Sigmoid colon (tissue), 6 donors: ENCODE measurements at regions not wholly inside any gene's neighbourhood (a gene's known extent, or its start where the extent isn't known, plus 50 kb on each side); places are given as distances from the start of the nearest gene placed in this dataset.

Experiments used
- DNase-seq: peaks from one replicate; pipeline ENCODE4 v3.0.0-alpha.2; 2019
- H3K27ac ChIP-seq, 4 donors: fragments of 200-600 bp; sonication (generic); one replicate each; pipeline ENCODE4 v1.5.1; 2016 to 2019; ENCODE audit warnings: mild to moderate bottlenecking in 1 of 4
- H3K27me3 ChIP-seq, 3 donors: fragments of 200-600 bp; sonication (generic); one replicate each; pipeline ENCODE4 v1.5.1; 2019; ENCODE audit warnings: mild to moderate bottlenecking in 1 of 3
- H3K36me3 ChIP-seq, 4 donors: fragments of 200-600 bp; sonication (generic); one replicate each; pipeline ENCODE4 v1.5.1; 2016 to 2019
- H3K4me1 ChIP-seq, 4 donors: fragments of 200-600 bp; sonication (generic); one replicate each; pipeline ENCODE4 v1.5.1; 2017 to 2019
- H3K4me3 ChIP-seq, 4 donors: fragments of 200-600 bp; sonication (generic); one replicate each; pipeline ENCODE4 v1.5.1; 2017 to 2019; ENCODE audit warnings: mild to moderate bottlenecking in 2 of 4, moderate library complexity in 1 of 4
- H3K9me3 ChIP-seq, 4 donors: fragments of 200-600 bp in 3 of 4; sonication (generic) in 3 of 4; one replicate each; pipeline versions ENCODE4 v1.5.1 to v1.6.1; 2013 to 2019
- EP300 ChIP-seq, 4 donors: sonication (generic); formaldehyde crosslinking; IDR thresholded peaks; one replicate each; pipeline ENCODE4 v1.6.1; 2017; ENCODE audit warnings: antibody characterized with exemption in 4 of 4
- POLR2A ChIP-seq, 2 donors: fragments of 450-650 bp; IDR thresholded peaks; one replicate each; pipeline ENCODE4 v1.6.1; 2016; ENCODE audit warnings: antibody characterized with exemption in 2 of 2, mild to moderate bottlenecking in 2 of 2, moderate library complexity in 2 of 2
- POLR2AphosphoS5 ChIP-seq, 4 donors: sonication (generic); formaldehyde crosslinking; IDR thresholded peaks; one replicate each; pipeline ENCODE4 v1.6.1; 2017; ENCODE audit warnings: antibody characterized with exemption in 4 of 4
- WGBS, 2 donors: extraction: QIAGEN DNeasy Blood & Tissue Kit; methylation state at CpG; one replicate each; pipeline ENCODE4 v1.1.7; 2013; 5-methylcytosine and 5-hydroxymethylcytosine counted together
- intact Hi-C: fragments of 100-400 bp; cut with DNase I; formaldehyde crosslinking; loops from one replicate; pipeline ENCODE4 v1.15.1; 2023
- TF ChIP-seq, protein P1 (sequence below), 4 experiments: fragments of 450-650 bp in 3 of 4; fragments of 200-600 bp in 1 of 4; IDR thresholded peaks; one replicate each; pipeline ENCODE4 v1.5.1; 2016 to 2019; ENCODE audit warnings: antibody characterized with exemption in 4 of 4, mild to moderate bottlenecking in 3 of 4, moderate library complexity in 2 of 4
- donor health status: healthy with polysubstance abuse.
- donor health status: healthy.

DNA sequence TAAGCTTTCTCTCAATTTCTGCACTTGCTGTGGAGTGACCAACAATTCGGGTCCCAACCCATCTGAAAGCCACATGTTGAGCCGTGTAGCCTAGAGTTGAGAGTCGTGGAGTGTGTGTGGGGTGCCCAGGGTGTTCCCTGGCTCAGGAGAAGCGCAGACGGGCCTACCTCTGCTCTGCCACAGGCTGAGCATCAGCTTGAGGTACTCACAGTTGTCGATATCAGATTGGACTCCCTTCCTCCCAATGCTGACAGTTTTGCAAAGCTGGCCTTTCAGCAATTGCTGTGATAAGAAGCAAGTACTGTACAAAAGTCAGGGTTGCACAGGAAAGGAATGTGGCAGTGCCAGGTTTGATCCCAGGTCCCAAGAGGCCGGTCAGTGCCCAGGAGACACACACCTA lies 133.4 kb upstream of the SPACA7 start:
- no peak for DNase-seq

DNA sequence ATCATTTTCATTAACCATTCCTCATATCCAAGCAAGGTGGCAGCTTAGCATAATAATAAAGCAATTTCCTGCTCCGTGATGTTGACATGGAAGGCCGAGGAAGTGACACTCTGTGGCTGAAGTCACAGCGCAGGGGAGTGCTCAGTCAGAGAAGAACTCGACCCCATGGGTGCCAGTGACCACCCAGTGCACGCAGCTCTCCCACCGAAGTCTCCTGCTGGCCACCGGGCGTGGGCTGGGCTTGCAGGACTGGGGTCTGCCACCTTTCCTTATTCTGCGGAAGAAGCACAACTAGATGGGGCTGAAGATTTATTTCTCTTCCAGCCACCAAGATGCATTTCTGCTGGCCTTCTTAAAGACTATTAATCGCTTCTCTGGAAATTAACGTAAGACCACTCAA lies 132.1 kb upstream of the SPACA7 start:
- intact Hi-C loops = no loop called here
- H3K9me3 ChIP-seq = no peaks in the 10 kb centered on the region
- no peak for DNase-seq
- TF ChIP-seq, protein P1, sequence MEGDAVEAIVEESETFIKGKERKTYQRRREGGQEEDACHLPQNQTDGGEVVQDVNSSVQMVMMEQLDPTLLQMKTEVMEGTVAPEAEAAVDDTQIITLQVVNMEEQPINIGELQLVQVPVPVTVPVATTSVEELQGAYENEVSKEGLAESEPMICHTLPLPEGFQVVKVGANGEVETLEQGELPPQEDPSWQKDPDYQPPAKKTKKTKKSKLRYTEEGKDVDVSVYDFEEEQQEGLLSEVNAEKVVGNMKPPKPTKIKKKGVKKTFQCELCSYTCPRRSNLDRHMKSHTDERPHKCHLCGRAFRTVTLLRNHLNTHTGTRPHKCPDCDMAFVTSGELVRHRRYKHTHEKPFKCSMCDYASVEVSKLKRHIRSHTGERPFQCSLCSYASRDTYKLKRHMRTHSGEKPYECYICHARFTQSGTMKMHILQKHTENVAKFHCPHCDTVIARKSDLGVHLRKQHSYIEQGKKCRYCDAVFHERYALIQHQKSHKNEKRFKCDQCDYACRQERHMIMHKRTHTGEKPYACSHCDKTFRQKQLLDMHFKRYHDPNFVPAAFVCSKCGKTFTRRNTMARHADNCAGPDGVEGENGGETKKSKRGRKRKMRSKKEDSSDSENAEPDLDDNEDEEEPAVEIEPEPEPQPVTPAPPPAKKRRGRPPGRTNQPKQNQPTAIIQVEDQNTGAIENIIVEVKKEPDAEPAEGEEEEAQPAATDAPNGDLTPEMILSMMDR (IDR thresholded peaks at IDR 0.05) = no peak
- TF ChIP-seq EP300 (IDR thresholded peaks at IDR 0.05) (no peak), POLR2A (IDR thresholded peaks at IDR 0.05) (no peak), POLR2AphosphoS5 (IDR thresholded peaks at IDR 0.05) (no peak)
- H3K27me3 ChIP-seq = no peaks in the 10 kb centered on the region
- H3K36me3 ChIP-seq = no peaks in the 10 kb centered on the region
- WGBS, 2 donors = 73 to 78% methylated on average over 11 of the region's 11 CpGs
- H3K4me1 ChIP-seq = peaks cover 0 to 9% (median 0%) of the 10 kb centered on the region in 4 donors
- no peak overlapping the region for H3K27ac ChIP-seq
- H3K4me3 ChIP-seq = no peak overlapping the region

More for the DNA sequence above, 133.4 kb upstream of the SPACA7 start:
- WGBS, 2 donors = 85 to 86% methylated on average over 7 of the region's 7 CpGs
- no peaks in the 10 kb centered on the region for H3K9me3 ChIP-seq
- no peak overlapping the region for H3K4me3 ChIP-seq
- intact Hi-C loops = no loop called here
- TF ChIP-seq, protein P1 (IDR thresholded peaks at IDR 0.05) = no peak
- no peak for TF ChIP-seq EP300 (IDR thresholded peaks at IDR 0.05)
- no peak for TF ChIP-seq POLR2AphosphoS5 (IDR thresholded peaks at IDR 0.05)
- TF ChIP-seq POLR2A (IDR thresholded peaks at IDR 0.05) = no peak
- no peaks in the 10 kb centered on the region for H3K4me1 ChIP-seq
- H3K27ac ChIP-seq = no peak overlapping the region
- no peaks in the 10 kb centered on the region for H3K27me3 ChIP-seq
- no peaks in the 10 kb centered on the region for H3K36me3 ChIP-seq

DNA sequence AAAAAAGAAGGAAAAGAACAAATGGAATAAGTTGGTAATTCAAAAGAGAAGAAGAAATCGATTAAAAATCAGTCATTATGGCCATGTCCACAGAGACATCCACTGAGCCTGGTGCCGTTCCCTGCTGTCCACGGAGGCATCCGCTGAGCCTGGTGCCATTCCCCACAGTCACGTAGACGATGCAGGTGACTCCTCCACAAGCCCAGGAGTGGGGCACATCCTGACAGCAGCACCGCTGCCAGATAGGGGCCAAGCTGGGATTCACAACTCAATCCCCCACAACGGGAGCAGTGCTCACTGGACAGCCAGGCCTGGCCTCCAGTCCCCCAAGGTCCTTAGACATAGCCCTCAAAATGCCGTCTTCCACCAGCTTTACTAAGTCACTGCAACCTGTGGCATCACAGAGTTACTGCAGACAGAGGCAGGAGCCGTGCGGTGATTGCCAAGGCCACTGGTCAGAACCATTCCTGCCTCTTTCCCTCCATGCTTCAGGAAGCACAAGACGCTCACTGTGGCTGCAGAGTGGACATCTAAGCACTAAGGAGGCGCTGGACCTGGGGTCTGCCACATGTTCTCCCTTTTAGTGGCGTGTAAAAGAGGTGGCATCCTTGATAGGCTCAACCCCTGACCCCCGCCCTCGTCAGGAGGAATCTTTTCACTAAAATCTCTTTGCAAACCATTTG lies 131.5 kb upstream of the SPACA7 start:
- Histone ChIP-seq H3K27ac (no peak overlapping the region), H3K9me3 (no peaks in the 10 kb centered on the region), H3K36me3 (no peaks in the 10 kb centered on the region), H3K4me3 (no peak overlapping the region), H3K4me1 (peaks cover 0 to 10% (median 0%) of the 10 kb centered on the region in 4 donors), H3K27me3 (no peaks in the 10 kb centered on the region)
- no peak for TF ChIP-seq POLR2AphosphoS5 (IDR thresholded peaks at IDR 0.05)
- TF ChIP-seq, protein P1 (IDR thresholded peaks at IDR 0.05) = no peak
- TF ChIP-seq EP300 (IDR thresholded peaks at IDR 0.05) = no peak
- TF ChIP-seq POLR2A (IDR thresholded peaks at IDR 0.05) = no peak
- intact Hi-C loops = no loop called here
- DNase-seq = peak; percentile 32
- WGBS, 2 donors = 89% methylated on average over 16 of the region's 16 CpGs

DNA sequence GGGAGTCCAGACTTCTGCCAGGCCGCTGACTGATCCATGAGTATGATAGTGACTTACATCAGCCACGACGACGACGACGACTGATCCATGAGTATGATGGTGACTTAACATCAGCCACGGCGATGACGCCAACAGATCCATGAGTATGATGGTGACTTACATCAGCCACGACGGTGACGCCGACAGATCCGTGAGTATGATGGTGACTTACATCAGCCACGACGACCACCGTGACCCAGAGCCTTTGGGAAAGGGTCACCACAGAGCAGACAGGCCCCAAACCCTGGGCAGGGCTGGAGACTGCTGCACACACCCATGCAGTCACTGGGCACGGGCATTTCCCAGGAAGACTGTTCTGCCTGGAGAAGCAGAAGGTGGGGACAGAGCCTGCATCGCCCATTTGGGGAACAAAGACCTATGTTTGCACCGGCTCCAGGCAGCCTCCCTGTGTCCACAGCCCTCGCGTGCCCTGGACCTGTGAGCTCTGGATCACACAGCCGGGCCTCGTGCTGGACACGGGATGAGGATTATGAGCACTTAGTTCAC lies 130.9 kb upstream of the SPACA7 start:
- DNase-seq = peak; percentile 50
- Histone ChIP-seq H3K4me3 (no peak overlapping the region), H3K27me3 (no peaks in the 10 kb centered on the region), H3K36me3 (no peaks in the 10 kb centered on the region), H3K4me1 (peaks cover 0 to 10% (median 0%) of the 10 kb centered on the region in 4 donors), H3K9me3 (no peaks in the 10 kb centered on the region), H3K27ac (no peak overlapping the region)
- WGBS, 2 donors = 92 to 93% methylated on average over 25 of the region's 25 CpGs
- TF ChIP-seq, protein P1 (IDR thresholded peaks at IDR 0.05) = no peak
- no peak for TF ChIP-seq EP300 (IDR thresholded peaks at IDR 0.05)
- no peak for TF ChIP-seq POLR2AphosphoS5 (IDR thresholded peaks at IDR 0.05)
- TF ChIP-seq POLR2A (IDR thresholded peaks at IDR 0.05) = no peak
- intact Hi-C loops = no loop called here
